ENCODE measurements at regions not wholly inside any gene's neighbourhood (a gene's known extent, or its start where the extent isn't known, plus 50 kb on each side); places are given as distances from the start of the nearest gene placed in this dataset.

- H3K4me3 ChIP-seq (replicated peaks in 1 of 3; ENCODE audit: low read depth in 2 of 3, low read length in 3 of 3): no peak overlapping the region
- intact Hi-C loops (cut with micrococcal nuclease): no loop called here
- Mint-ChIP-seq H3K36me3 (no peaks in the 10 kb centered on the region), H3K9me3 (peaks cover 2 to 19% (median 6%) of the 10 kb centered on the region in 7 donors), H3K4me3 (no peak overlapping the region), H3K4me1 (no peaks in the 10 kb centered on the region), H3K27me3 (ENCODE audit: low read depth in 3 of 3) (peaks cover 0 to 1% (median 0%) of the 10 kb centered on the region in 3 donors), H3K27ac (no peak overlapping the region)
- peaks cover 5 to 20% of the 10 kb centered on the region in 2 donors for H3K9me3 ChIP-seq (replicated peaks in 1 of 2; ENCODE audit: control insufficient read depth in 1 of 2, insufficient read depth in 1 of 2, low read length in 2 of 2)
- H4K20me1 ChIP-seq (ENCODE audit: insufficient read depth, low read length): no peaks in the 10 kb centered on the region
- H2AFZ ChIP-seq (ENCODE audit: insufficient read depth, low read depth, low read length, poor library complexity, severe bottlenecking): no peak overlapping the region
- H3K36me3 ChIP-seq (replicated peaks in 1 of 2; ENCODE audit: control insufficient read depth in 1 of 2, insufficient read depth in 2 of 2, low read length in 2 of 2): no peaks in the 10 kb centered on the region
- H3K27me3 ChIP-seq (ENCODE audit: control insufficient read depth in 2 of 2, insufficient read depth in 2 of 2, low read length in 2 of 2): no peaks in the 10 kb centered on the region
- H3K4me1 ChIP-seq (ENCODE audit: control insufficient read depth in 1 of 2, insufficient read depth in 2 of 2, low read length in 2 of 2): no peaks in the 10 kb centered on the region
- TF ChIP-seq CTCF (IDR thresholded peaks at IDR 0.05): no peak
- no peak overlapping the region for H3K4me2 ChIP-seq (replicated peaks; ENCODE audit: extremely low read depth, low read length, poor library complexity, severe bottlenecking)
- no peaks in the 10 kb centered on the region for H3K79me2 ChIP-seq (ENCODE audit: insufficient read depth, low read length)
- DNase-seq: no peak
- no peak overlapping the region for H3K27ac ChIP-seq (ENCODE audit: low read depth in 1 of 2, low read length in 2 of 2)
- H3K9ac ChIP-seq (ENCODE audit: insufficient read depth, low read length, poor library complexity, severe bottlenecking): no peak overlapping the region
Observed at GRCh38 chr3:166445865-166446264, 608.6 kb upstream of the BCHE start.

GRCh38 chr3:166444756-166445155 is 607.5 kb upstream of the BCHE start:
- H3K27ac Mint-ChIP-seq: no peak overlapping the region
- intact Hi-C loops (cut with micrococcal nuclease): no loop called here
- H3K36me3 ChIP-seq (replicated peaks in 1 of 2; ENCODE audit: control insufficient read depth in 1 of 2, insufficient read depth in 2 of 2, low read length in 2 of 2): no peaks in the 10 kb centered on the region
- DNase-seq: peak in 1 of 3 donors; percentile 3
- H3K9ac ChIP-seq (ENCODE audit: insufficient read depth, low read length, poor library complexity, severe bottlenecking): no peak overlapping the region
- H3K36me3 Mint-ChIP-seq: no peaks in the 10 kb centered on the region
- H2AFZ ChIP-seq (ENCODE audit: insufficient read depth, low read depth, low read length, poor library complexity, severe bottlenecking): no peak overlapping the region
- no peak overlapping the region for H3K4me3 ChIP-seq (replicated peaks in 1 of 3; ENCODE audit: low read depth in 2 of 3, low read length in 3 of 3)
- peaks cover 2 to 19% (median 6%) of the 10 kb centered on the region in 7 donors for H3K9me3 Mint-ChIP-seq
- H3K4me1 ChIP-seq (ENCODE audit: control insufficient read depth in 1 of 2, insufficient read depth in 2 of 2, low read length in 2 of 2): no peaks in the 10 kb centered on the region
- H4K20me1 ChIP-seq (ENCODE audit: insufficient read depth, low read length): no peaks in the 10 kb centered on the region
- H3K4me3 Mint-ChIP-seq: no peak overlapping the region
- H3K27me3 Mint-ChIP-seq (ENCODE audit: low read depth in 3 of 3): peaks cover 0 to 1% (median 0%) of the 10 kb centered on the region in 3 donors
- H3K4me1 Mint-ChIP-seq: no peaks in the 10 kb centered on the region
- H3K79me2 ChIP-seq (ENCODE audit: insufficient read depth, low read length): no peaks in the 10 kb centered on the region
- H3K27me3 ChIP-seq (ENCODE audit: control insufficient read depth in 2 of 2, insufficient read depth in 2 of 2, low read length in 2 of 2): no peaks in the 10 kb centered on the region
- no peak overlapping the region for H3K27ac ChIP-seq (ENCODE audit: low read depth in 1 of 2, low read length in 2 of 2)
- WGBS (ENCODE audit: insufficient coverage): 95% methylated on average over 8 of the region's 9 CpGs
- no peak overlapping the region for H3K4me2 ChIP-seq (replicated peaks; ENCODE audit: extremely low read depth, low read length, poor library complexity, severe bottlenecking)
- TF ChIP-seq CTCF (IDR thresholded peaks at IDR 0.05): no peak
- peaks cover 5 to 20% of the 10 kb centered on the region in 2 donors for H3K9me3 ChIP-seq (replicated peaks in 1 of 2; ENCODE audit: control insufficient read depth in 1 of 2, insufficient read depth in 1 of 2, low read length in 2 of 2)

Measured in CD14-positive monocyte (primary cell).